Coronary artery (tissue), 2 donors: ENCODE measurements at regions not wholly inside any gene's neighbourhood (a gene's known extent, or its start where the extent isn't known, plus 50 kb on each side); places are given as distances from the start of the nearest gene placed in this dataset.

Experiments
- DNase-seq: peaks from one replicate; pipeline ENCODE4 v3.0.0-alpha.2; 2017; ENCODE audit warnings: low spot score
- H3K27ac ChIP-seq, 2 donors: fragments of 200-600 bp; sonication (generic); one replicate each; pipeline ENCODE4 v1.5.1; 2016 to 2019
- H3K4me3 ChIP-seq: fragments of 200-600 bp; sonication (generic); 2 replicates; pipeline ENCODE4 v1.5.1; 2016; ENCODE audit warnings: mild to moderate bottlenecking, moderate library complexity
- CTCF ChIP-seq: fragments of 200-600 bp; sonication (generic); IDR thresholded peaks from one replicate; pipeline ENCODE4 v1.5.1; 2019; ENCODE audit warnings: antibody characterized with exemption

- H3K27ac ChIP-seq: no peak overlapping the region
- DNase-seq: peak; percentile 45
- no peak for TF ChIP-seq CTCF
- no peak overlapping the region for H3K4me3 ChIP-seq
Measured at GRCh38 chr1:29852248-29852647, 615.9 kb downstream of the PTPRU start.

- Histone ChIP-seq H3K27ac (no peak overlapping the region), H3K4me3 (no peak overlapping the region)
- no peak for TF ChIP-seq CTCF
- peak; percentile 16 for DNase-seq
Measured at GRCh38 chr1:29851691-29852090, 615.4 kb downstream of the PTPRU start.

- H3K27ac ChIP-seq: no peak overlapping the region
- no peak overlapping the region for H3K4me3 ChIP-seq
- DNase-seq: no peak
- no peak for TF ChIP-seq CTCF
Measured at GRCh38 chr1:29849991-29850757, 613.9 kb downstream of the PTPRU start.

- no peak for TF ChIP-seq CTCF
- Histone ChIP-seq H3K4me3 (no peak overlapping the region), H3K27ac (no peak overlapping the region)
- peak; percentile 45 for DNase-seq
Measured at GRCh38 chr1:29849038-29849750, 612.9 kb downstream of the PTPRU start.

GRCh38 chr1:29845910-29846309, 609.6 kb downstream of the PTPRU start:
- H3K4me3 ChIP-seq: no peak overlapping the region
- H3K27ac ChIP-seq: no peak overlapping the region
- TF ChIP-seq CTCF: no peak
- DNase-seq: no peak

- no peak for DNase-seq
- no peak overlapping the region for H3K4me3 ChIP-seq
- no peak overlapping the region for H3K27ac ChIP-seq
- TF ChIP-seq CTCF: no peak
Measured at GRCh38 chr1:29842130-29842529, 605.8 kb downstream of the PTPRU start.

GRCh38 chr1:29839726-29840125, 603.4 kb downstream of the PTPRU start:
- Histone ChIP-seq H3K27ac (no peak overlapping the region), H3K4me3 (no peak overlapping the region)
- TF ChIP-seq CTCF: no peak
- DNase-seq: peak; percentile 35
